Ectodermal cell (in vitro differentiated cells): ENCODE measurements at regions not wholly inside any gene's neighbourhood (a gene's known extent, or its start where the extent isn't known, plus 50 kb on each side); places are given as distances from the start of the nearest gene placed in this dataset.
"Not testable (repeated sequence)": the region's sequence is repeated elsewhere in the genome, so short reads cannot be mapped to it uniquely, and the experiment has no call there.

Source experiments
- H3K27ac ChIP-seq: 2 replicates; pipeline ENCODE4 v1.7.0; 2013; ENCODE audit warnings: mild to moderate bottlenecking, low read depth, low read length; ENCODE audit not compliant: insufficient read depth, poor library complexity, severe bottlenecking
- H3K27me3 ChIP-seq: 2 replicates; pipeline ENCODE4 v1.7.0; 2013; ENCODE audit warnings: mild to moderate bottlenecking, low read length; ENCODE audit not compliant: insufficient read depth, control insufficient read depth, poor library complexity, severe bottlenecking
- H3K36me3 ChIP-seq: one replicate; pipeline ENCODE4 v1.7.0; 2013; ENCODE audit warnings: low read length; ENCODE audit not compliant: control insufficient read depth, insufficient read depth
- H3K4me1 ChIP-seq: one replicate; pipeline ENCODE4 v1.7.0; 2013; ENCODE audit warnings: low read length; ENCODE audit not compliant: control insufficient read depth, insufficient read depth
- H3K4me3 ChIP-seq: 2 replicates; pipeline ENCODE4 v1.7.0; 2013; ENCODE audit warnings: low read depth, low read length, control low read depth; ENCODE audit not compliant: insufficient read depth
- H3K9me3 ChIP-seq: 2 replicates; pipeline ENCODE4 v1.7.0; 2013; ENCODE audit warnings: mild to moderate bottlenecking, low read length, moderate library complexity; ENCODE audit not compliant: control insufficient read depth
- WGBS, 2 experiments: methylation state at CpG; one replicate each; pipeline ENCODE4 v1.1.7; 2013; ENCODE audit warnings: missing lambda C conversion rate in 2 of 2; 5-methylcytosine and 5-hydroxymethylcytosine counted together

- no peaks in the 10 kb centered on the region for H3K4me1 ChIP-seq
- H3K27ac ChIP-seq, result no peak overlapping the region
- H3K27me3 ChIP-seq, result no peaks in the 10 kb centered on the region
- 92 to 96% methylated on average over 4 of the region's 4 CpGs for WGBS, 2 experiments
- no peaks in the 10 kb centered on the region for H3K9me3 ChIP-seq
- no peaks in the 10 kb centered on the region for H3K36me3 ChIP-seq
- H3K4me3 ChIP-seq, result no peak overlapping the region
These were observed 88.6 kb downstream of the VCPKMT start for GRCh38 chr14:50027816-50028215.

DNA sequence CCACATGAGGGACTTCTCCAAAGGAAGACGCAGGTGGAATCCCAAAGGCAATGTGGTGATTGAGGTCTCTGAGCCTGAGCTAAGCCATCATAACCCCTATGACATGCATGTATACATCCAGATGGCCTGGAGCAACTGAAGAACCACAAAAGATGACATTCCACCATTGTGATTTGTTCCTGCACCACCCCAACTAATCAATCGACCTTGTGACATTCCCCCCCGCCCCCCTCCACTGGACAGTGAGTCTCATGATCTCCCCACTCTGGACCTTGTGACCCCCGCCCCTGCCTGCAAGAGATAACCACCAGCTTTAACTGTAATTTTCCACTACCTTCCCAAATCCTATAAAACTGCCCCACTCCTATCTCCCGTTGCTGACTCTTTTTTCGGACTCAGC lies 87.9 kb downstream of the VCPKMT start:
- H3K4me1 ChIP-seq, result no peaks in the 10 kb centered on the region
- no peak overlapping the region for H3K4me3 ChIP-seq
- WGBS, 2 experiments, result 90 to 91% methylated on average over 6 of the region's 6 CpGs
- no peaks in the 10 kb centered on the region for H3K36me3 ChIP-seq
- no peaks in the 10 kb centered on the region for H3K9me3 ChIP-seq
- no peaks in the 10 kb centered on the region for H3K27me3 ChIP-seq
- no peak overlapping the region for H3K27ac ChIP-seq

DNA sequence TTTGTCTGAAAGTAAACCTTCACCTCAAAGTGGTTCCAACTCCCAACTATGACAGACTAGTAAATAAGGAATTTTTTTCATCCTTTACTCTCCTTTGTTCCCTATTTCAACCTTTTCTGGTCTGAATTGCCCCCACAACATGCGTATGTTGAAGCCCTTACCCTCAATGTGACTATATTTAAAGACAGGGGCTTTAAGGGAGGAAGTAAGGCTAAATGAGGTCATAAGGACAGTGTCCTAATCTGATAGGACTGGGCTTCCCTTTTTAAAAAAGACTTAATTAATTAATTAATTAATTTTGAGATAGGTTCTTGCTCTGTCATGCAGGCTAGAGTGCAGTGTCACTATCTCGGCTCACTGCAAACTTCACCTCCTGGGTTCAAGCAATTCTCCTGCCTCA lies 86.3 kb downstream of the VCPKMT start:
- Histone ChIP-seq H3K9me3 (no peaks in the 10 kb centered on the region), H3K36me3 (no peaks in the 10 kb centered on the region), H3K27ac (no peak overlapping the region), H3K4me3 (no peak overlapping the region), H3K27me3 (no peaks in the 10 kb centered on the region), H3K4me1 (no peaks in the 10 kb centered on the region)
- 83 to 96% methylated on average over 2 of the region's 2 CpGs for whole genome bisulfite sequencing, 2 experiments

DNA sequence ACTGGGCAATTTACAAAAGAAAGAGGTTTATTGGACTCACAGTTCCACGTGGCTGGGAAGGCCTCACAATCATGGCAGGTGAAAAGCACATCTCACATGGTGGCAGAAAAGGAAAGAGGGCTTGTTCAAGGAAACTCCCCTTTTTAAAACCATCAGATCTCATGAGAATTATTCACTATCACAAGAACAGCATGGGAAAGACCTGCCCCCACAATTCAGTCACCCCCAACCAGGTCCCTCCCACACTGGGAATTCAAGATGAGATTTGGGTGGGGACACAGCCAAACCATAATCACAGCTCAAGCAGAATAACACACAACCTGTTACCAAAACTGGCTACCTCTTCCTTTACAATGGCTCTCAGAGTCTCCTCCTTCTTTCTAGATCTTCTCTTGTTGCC lies 85.5 kb downstream of the VCPKMT start:
- not testable (repeated sequence) for H3K4me3 ChIP-seq, H3K27ac ChIP-seq, H3K27me3 ChIP-seq, H3K36me3 ChIP-seq, H3K4me1 ChIP-seq, H3K9me3 ChIP-seq
- WGBS, 2 experiments, result 76 to 86% methylated on average over 1 of the region's 1 CpG

GRCh38 chr14:50031602-50032313 lies 84.6 kb downstream of the VCPKMT start:
- Histone ChIP-seq H3K27ac (no peak overlapping the region), H3K27me3 (no peaks in the 10 kb centered on the region)
- WGBS, 2 experiments, result 87 to 95% methylated on average over 4 of the region's 4 CpGs

DNA sequence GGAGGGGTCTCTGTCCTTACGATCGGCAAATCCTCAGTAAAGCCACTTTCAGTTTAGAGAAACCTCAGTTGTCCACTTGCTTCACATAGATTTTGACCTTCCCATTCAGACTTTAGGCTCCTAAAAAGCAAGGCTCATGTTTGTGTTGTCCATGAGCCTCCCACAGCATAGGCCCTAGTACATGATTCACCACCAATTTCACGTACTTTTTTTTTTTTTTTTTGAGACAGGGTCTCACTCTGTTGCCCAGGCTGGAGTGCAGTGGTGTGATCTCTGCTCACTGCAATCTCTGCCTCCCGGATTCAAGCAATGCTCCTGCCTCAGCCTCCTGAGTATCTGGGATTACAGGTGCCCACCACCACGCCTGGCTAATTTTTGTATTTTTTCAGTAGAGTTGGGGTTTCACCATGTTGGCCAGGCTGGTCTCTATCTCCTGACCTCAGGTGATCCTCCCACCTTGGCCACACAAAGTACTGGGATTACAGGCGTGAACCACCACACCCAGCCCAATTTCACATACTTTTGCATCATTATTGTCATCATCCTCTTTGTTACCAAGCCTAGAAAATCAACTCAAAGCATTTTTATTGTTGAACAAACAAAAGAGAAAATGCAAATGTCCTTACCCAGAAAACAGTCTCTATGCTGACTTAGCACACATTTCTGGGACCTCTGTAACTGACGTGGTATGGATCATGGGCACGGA lies 83.8 kb downstream of the VCPKMT start:
- H3K4me1 ChIP-seq, H3K36me3 ChIP-seq, H3K27me3 ChIP-seq, H3K9me3 ChIP-seq, H3K4me3 ChIP-seq, H3K27ac ChIP-seq: not testable (repeated sequence)
- 91 to 92% methylated on average over 8 of the region's 8 CpGs for WGBS, 2 experiments

More at GRCh38 chr14:50031602-50032313, 84.6 kb downstream of the VCPKMT start:
- Histone ChIP-seq H3K4me1 (no peaks in the 10 kb centered on the region), H3K9me3 (no peaks in the 10 kb centered on the region), H3K36me3 (no peaks in the 10 kb centered on the region), H3K4me3 (no peak overlapping the region)

GRCh38 chr14:50035214-50035613 lies 81.2 kb downstream of the VCPKMT start:
- H3K27ac ChIP-seq, result no peak overlapping the region
- H3K36me3 ChIP-seq, result no peaks in the 10 kb centered on the region
- H3K27me3 ChIP-seq, result no peaks in the 10 kb centered on the region
- 96 to 100% methylated on average over 1 of the region's 1 CpG for WGBS, 2 experiments
- H3K4me1 ChIP-seq, result no peaks in the 10 kb centered on the region
- no peak overlapping the region for H3K4me3 ChIP-seq
- H3K9me3 ChIP-seq, result no peaks in the 10 kb centered on the region

DNA sequence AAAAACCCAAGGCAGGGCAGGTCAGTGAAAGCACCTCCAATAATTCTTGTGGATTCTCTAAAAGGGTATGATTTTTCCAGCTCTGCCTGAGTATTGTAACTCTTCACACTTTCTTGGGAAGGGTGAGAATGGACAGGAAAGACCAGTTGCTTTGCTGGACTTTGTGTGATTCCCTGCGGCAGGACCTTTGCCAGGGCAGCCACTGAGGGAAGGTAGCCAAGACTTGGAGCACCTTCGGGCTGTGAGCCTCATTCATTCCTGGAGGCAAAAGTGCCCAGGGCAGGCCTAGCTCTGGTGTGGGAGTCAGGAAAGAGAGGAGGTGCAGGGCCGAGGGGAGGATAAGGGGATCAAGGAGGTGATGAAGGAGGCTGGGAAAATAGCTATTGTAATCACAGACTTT lies 80.2 kb downstream of the VCPKMT start:
- WGBS, 2 experiments, result 94 to 95% methylated on average over 3 of the region's 3 CpGs
- Histone ChIP-seq H3K4me1 (no peaks in the 10 kb centered on the region), H3K9me3 (no peaks in the 10 kb centered on the region), H3K36me3 (no peaks in the 10 kb centered on the region), H3K27ac (no peak overlapping the region), H3K4me3 (no peak overlapping the region), H3K27me3 (no peaks in the 10 kb centered on the region)

DNA sequence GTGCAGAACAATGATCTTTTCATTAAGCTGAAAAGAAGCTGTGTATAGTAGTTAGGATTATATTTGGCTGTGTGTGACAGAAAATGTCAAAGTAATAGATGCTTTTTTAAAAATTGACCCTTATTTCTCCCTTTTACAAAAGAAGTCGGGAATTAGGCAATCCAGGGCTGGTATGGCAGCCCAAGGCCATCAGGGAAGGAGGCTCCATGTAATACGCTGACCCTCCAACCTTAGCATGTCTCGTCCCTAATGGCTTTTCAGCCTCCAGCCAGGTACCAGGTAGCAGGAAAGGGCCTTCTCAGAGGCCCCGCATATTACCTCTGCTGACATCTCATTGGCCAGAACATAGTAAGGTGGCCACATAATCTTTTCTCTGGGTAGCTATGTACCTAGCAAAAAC lies 79.7 kb downstream of the VCPKMT start:
- no peaks in the 10 kb centered on the region for H3K36me3 ChIP-seq
- WGBS, 2 experiments, result 92 to 94% methylated on average over 4 of the region's 4 CpGs

DNA sequence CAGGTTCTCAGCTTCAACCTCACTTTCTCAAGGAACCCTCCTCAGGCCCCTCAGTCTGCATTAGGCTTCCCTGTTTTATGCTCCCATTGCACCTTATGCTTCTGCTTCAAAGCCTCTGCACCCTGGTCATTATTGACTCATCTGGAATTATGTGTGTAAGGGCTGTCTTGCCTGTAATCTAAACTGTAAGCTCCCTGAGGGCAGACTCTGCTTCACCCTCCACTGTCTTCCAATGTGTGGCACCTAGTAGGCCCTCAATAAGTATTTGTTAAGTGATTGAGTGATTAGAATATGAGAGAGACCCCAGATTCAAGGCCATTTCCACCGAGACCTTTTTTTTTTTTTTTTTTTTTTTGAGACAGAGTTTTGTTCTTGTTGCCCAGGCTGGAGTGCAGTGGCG lies 79.1 kb downstream of the VCPKMT start:
- H3K27ac ChIP-seq, result no peak overlapping the region
- no peaks in the 10 kb centered on the region for H3K27me3 ChIP-seq
- H3K36me3 ChIP-seq, result no peaks in the 10 kb centered on the region
- WGBS, 2 experiments, result 92 to 96% methylated on average over 2 of the region's 2 CpGs
- H3K9me3 ChIP-seq, result no peaks in the 10 kb centered on the region
- no peak overlapping the region for H3K4me3 ChIP-seq
- no peaks in the 10 kb centered on the region for H3K4me1 ChIP-seq

More for the DNA sequence above, 79.7 kb downstream of the VCPKMT start:
- Histone ChIP-seq H3K27ac (no peak overlapping the region), H3K4me1 (no peaks in the 10 kb centered on the region), H3K4me3 (no peak overlapping the region), H3K27me3 (no peaks in the 10 kb centered on the region), H3K9me3 (no peaks in the 10 kb centered on the region)
